ENCODE measurements at regions not wholly inside any gene's neighbourhood (a gene's known extent, or its start where the extent isn't known, plus 50 kb on each side); places are given as distances from the start of the nearest gene placed in this dataset.

- no peak for TF ChIP-seq CTCF (IDR thresholded peaks at IDR 0.05; ENCODE audit: insufficient read depth, low read depth, low read length)
- Histone ChIP-seq H3K27me3 (ENCODE audit: control insufficient read depth, insufficient read depth, low read length) (no peaks in the 10 kb centered on the region), H3K4me3 (ENCODE audit: low read depth, low read length) (no peak overlapping the region), H3K36me3 (ENCODE audit: control insufficient read depth, insufficient read depth, low read length) (no peaks in the 10 kb centered on the region)
- ChIA-PET CTCF (no interaction called here), POLR2A (no interaction called here)
- DNase-seq (ENCODE audit: low read depth) = no peak
Observed at GRCh38 chr7:153297141-153297540, 537.6 kb downstream of the ACTR3B start.

DNA sequence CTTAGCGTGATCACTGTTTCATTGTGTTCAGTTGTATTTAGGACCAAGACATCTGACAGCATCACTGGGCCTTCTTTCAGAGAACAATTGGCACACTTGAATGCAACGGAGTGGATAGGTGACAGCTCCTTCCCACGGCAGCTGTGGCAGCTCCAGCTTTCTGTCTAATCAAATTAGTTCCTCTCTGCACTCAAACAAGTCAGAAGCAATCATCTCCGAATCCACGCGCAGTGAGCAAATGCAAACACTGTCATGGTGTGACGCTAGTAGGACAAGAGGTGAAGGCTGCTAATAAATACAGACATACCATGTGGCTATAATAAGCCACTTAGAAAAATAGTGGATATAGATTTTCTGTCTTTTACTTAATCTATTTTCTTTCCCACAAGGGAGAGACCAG is 542.4 kb downstream of the ACTR3B start:
- DNase-seq (ENCODE audit: low read depth) = no peak
- CTCF ChIA-PET = no interaction called here
- TF ChIP-seq CTCF (IDR thresholded peaks at IDR 0.05; ENCODE audit: insufficient read depth, low read depth, low read length) = no peak
- POLR2A ChIA-PET = no interaction called here
- no peaks in the 10 kb centered on the region for H3K36me3 ChIP-seq (ENCODE audit: control insufficient read depth, insufficient read depth, low read length)
- no peak overlapping the region for H3K4me3 ChIP-seq (ENCODE audit: low read depth, low read length)
- H3K27me3 ChIP-seq (ENCODE audit: control insufficient read depth, insufficient read depth, low read length) = no peaks in the 10 kb centered on the region

DNA sequence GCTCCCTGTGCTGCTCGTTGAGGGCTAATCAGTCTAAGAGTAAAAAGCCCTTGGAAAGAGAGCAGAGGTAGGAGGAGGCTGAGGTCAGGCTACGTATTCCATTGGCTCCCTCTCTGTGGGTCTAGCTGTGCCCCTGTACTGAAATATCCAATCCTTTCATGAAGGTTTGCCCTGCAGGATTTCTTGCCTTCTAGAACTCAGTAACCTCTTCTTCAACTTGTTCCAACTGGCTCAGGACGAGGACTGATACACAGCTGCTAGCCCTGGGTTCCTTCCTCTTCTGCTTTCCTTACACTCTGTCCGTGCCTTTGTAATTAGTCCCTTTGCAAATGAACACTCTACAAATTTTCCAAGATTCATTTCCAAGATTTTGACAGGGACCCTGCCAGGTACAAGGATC is 560.5 kb downstream of the ACTR3B start:
- TF ChIP-seq CTCF (IDR thresholded peaks at IDR 0.05; ENCODE audit: insufficient read depth, low read depth, low read length) = no peak
- ChIA-PET CTCF (no interaction called here), POLR2A (no interaction called here)
- Histone ChIP-seq H3K36me3 (ENCODE audit: control insufficient read depth, insufficient read depth, low read length) (no peaks in the 10 kb centered on the region), H3K27me3 (ENCODE audit: control insufficient read depth, insufficient read depth, low read length) (no peaks in the 10 kb centered on the region), H3K4me3 (ENCODE audit: low read depth, low read length) (no peak overlapping the region)
- no peak for DNase-seq (ENCODE audit: low read depth)

DNA sequence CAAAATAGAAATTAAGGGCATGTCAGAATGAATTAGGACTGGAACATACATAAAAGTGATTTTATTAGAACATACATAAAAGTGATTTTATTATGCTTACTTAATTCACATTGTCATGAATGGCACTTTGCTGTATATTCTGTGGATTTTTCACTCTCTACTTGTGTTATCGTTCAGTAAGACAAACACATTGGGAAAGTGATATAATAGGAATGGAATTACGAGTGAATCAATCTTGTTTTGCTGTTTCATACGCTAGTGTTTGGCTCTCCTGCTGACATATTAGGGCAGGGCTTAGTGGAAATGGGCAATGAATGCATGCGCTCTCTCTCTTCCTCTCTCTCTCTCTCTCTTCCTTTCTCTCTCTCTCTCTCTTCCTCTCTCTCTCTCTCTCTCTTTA is 561.1 kb downstream of the ACTR3B start:
- H3K36me3 ChIP-seq (ENCODE audit: control insufficient read depth, insufficient read depth, low read length) = no peaks in the 10 kb centered on the region
- H3K4me3 ChIP-seq (ENCODE audit: low read depth, low read length) = no peak overlapping the region
- TF ChIP-seq CTCF (IDR thresholded peaks at IDR 0.05; ENCODE audit: insufficient read depth, low read depth, low read length) = no peak
- no peaks in the 10 kb centered on the region for H3K27me3 ChIP-seq (ENCODE audit: control insufficient read depth, insufficient read depth, low read length)
- CTCF ChIA-PET = no interaction called here
- POLR2A ChIA-PET = no interaction called here
- DNase-seq (ENCODE audit: low read depth) = no peak

DNA sequence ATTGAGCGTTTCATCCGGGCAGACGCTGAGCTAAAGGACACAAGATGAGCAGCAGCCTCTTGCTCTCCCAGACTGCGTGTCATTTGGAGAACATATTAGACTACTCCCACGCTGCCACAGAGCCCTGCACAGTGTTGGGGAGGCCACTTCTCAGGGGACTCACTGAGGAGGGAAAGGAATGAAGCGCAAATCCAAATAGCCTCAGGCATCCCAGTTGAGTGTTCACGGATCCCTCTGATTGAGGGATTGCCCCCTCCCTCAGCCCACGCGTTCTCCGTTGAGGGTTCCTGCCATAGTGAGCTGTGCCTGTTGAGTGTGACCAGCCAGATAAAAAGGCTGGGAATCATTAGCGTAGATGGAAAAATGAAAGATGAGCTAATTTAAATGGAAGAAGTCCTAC is 563.4 kb downstream of the ACTR3B start:
- no peak for TF ChIP-seq CTCF (IDR thresholded peaks at IDR 0.05; ENCODE audit: insufficient read depth, low read depth, low read length)
- Histone ChIP-seq H3K4me3 (ENCODE audit: low read depth, low read length) (no peak overlapping the region), H3K27me3 (ENCODE audit: control insufficient read depth, insufficient read depth, low read length) (no peaks in the 10 kb centered on the region), H3K36me3 (ENCODE audit: control insufficient read depth, insufficient read depth, low read length) (no peaks in the 10 kb centered on the region)
- ChIA-PET POLR2A (no interaction called here), CTCF (no interaction called here)
- no peak for DNase-seq (ENCODE audit: low read depth)

Measured in BJ (cell line).